ENCODE measurements at regions not wholly inside any gene's neighbourhood (a gene's known extent, or its start where the extent isn't known, plus 50 kb on each side); places are given as distances from the start of the nearest gene placed in this dataset.

DNA sequence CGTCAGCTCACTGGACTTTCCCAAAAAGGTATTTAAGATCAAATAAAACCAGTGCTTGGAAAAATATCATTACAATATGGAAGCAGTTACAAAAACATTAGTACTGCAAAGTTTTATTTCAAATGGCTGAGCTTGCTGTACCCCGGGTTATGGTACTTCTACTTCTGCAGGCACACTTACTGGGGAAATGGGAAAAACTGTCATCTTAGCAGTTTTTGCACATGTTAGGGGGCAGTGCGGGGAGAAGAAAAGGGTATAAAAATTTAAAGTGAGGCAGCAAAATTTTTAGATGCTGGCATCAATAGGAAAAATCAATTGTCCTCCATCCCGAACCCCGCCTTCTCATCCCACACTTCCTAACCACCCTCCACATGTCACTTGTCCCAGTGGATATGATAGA is 133.4 kb downstream of the ATG4C start:
- H3K4me3 ChIP-seq (ENCODE audit: low read depth, low read length) = no peak overlapping the region

DNA sequence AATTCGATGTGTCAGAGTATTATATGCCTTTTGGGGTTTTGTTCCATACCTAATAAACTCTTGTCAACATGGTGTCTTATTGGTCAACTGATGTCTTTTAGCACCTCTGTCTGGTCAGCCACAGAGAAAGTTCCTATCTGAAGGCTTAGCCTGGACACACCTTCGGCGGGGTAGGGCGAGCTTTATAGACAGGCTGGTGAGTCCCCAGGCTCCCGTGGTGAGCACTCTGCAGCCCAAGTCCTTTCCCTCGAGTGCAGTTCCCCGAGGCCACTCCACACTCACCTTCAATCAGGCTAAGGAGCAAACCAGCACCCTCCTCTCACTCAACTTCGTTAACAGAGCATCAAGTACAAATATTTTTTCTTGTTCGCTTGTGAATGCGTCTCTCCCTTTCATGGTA is 133.9 kb downstream of the ATG4C start:
- H3K4me3 ChIP-seq (ENCODE audit: low read depth, low read length) = no peak overlapping the region

DNA sequence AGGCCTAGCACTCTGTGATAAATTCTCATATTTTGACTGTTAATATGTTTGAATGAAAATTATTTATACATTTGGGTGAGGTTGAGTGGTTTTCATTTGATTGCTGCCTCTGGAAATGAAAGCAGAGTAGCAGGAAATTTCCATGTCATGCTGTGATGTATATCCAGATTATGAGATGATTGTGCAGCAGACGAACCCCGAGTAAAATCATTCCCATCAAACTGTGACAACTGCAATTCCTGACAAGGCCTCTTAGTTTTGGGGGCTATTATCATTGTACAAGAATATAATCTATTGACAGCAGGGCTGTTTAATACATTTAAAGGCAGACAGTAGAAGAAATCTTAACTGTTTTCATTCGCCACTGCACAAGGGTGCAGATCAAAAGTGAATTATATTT is 134.8 kb downstream of the ATG4C start:
- no peak overlapping the region for H3K4me3 ChIP-seq (ENCODE audit: low read depth, low read length)

DNA sequence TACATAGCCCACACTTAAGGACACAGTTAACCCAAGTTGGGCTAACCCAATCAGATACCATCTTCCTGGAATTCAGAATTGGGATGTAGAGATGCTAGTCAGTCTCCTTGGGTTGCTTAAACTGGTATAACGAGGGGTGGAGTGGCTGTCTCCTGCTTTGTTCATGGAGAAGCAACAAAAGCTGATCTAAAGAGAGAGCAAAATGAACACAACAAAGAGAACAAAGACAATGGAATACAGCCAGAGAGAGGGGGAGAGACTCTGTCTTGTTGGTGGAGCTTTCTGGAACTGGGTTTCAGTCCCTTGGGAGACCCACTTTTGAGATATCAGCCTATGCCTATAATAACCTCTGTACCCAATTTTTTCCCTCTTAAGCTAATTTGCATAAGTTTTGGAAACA is 138.1 kb downstream of the ATG4C start:
- H3K4me3 ChIP-seq (ENCODE audit: low read depth, low read length) = no peak overlapping the region

DNA sequence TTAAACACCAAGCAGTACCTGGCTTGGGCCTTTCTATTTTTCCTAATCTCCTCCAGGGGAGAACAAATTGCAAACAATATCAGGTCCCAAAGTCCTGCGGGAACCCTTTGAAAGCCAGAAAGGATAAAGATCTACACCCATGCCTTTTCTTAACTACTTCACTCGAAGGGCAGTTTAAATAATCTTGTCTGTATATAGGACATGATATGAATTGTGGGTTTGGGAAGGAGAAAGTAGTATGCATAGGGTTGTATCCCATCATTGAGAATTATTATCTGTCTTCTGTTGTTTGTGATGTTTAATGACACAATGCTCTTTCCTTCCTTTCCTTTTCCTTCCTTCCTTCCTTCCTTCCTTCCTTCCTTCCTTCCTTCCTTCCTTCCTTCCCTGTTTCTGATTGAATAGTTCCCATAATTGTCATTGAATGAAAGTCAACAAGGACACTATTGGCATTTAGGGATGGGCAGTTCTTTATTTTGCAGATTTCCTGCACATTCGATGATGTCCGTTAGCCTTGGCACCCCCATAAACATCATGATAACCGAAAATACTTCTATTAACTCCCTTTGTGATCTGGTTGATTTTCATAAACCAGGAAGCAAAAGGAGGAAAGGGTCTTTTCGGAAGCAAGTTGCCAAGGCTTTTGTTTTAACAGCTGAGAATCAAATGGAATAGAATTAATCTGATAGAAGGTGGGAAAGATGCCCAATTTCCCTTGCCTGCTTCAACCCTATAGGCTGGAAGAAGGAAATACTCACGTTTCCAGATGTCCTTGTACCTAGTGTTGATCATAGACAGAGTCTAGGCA is 141.3 kb downstream of the ATG4C start:
- H3K4me3 ChIP-seq (ENCODE audit: low read depth, low read length) = no peak overlapping the region

DNA sequence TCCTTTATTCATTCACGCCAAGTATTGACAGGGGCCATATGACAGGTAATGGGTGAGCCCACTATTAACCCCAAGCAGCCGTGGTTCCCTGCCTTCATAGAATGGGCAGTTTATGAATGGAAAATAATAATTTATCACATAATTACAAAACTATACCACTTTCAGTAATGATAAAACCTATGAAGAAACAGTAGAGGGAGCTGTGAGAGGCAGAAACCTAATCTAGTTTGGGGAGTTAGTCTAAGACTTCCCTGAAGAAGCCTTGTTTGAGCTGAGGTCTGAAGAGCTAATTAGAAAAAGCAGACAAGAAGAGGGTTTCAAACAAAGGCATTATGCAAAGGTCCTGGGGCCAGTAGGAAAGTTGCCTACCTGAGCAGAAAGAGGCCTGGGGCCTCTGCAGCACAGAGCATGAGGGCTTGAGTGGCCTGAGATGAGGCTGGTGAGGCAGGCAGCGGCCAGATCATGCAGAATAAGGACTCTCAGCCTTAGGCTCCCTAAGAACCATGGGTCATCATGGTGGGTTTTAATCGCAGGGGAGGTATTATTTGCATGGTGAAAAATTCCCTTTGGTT is 142.8 kb downstream of the ATG4C start:
- H3K4me3 ChIP-seq (ENCODE audit: low read depth, low read length) = no peak overlapping the region

DNA sequence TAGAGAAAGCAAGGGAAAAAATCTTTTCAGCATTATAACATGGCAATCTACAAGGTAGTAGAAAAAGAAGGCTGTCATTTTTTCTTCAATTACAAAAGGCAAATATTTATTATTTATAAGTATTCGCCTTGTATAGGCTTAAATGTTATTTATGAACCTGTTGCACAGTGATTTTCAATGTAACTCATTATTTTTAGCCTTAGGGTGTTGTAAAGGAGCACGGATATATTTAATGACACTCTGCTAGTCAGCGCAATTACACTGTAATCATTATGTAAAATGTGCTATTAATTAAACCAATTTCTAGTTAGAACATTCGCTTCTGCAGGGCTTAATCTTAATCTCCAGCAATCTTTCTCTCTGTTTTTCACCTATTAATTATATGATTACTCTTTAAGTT is 145.0 kb downstream of the ATG4C start:
- no peak overlapping the region for H3K4me3 ChIP-seq (ENCODE audit: low read depth, low read length)

DNA sequence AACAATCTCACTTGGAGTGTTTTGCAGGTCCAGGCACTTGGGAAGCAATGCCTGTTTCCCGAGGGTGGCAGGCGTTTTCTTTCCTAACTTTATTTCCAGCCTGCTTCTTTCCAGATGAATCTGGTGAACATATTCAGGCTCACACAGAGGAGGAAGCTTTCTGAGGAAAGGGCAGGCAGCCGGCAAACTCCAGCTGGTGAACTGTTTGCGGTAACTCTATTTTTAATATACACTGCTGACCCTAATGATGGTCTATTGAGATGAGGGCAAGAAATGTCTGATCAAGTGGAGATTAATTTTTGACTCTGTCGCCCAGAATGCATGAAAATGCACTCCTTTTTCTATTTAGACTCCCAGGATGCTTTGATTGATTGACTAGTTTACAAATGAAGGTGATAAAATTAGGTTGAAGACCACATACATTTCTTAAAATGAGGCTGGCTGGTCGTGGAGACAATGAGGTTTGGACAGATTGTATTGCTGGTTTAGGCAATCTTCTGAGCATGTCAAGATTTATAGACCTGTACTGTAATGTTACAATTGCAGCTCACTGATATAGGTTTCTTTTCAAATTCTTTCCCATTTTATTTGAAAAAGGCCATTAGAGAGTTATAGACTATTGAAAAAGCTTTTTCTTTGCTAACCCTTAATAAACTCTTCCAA is 153.8 kb downstream of the ATG4C start:
- H3K4me3 ChIP-seq (ENCODE audit: low read depth, low read length) = no peak overlapping the region

DNA sequence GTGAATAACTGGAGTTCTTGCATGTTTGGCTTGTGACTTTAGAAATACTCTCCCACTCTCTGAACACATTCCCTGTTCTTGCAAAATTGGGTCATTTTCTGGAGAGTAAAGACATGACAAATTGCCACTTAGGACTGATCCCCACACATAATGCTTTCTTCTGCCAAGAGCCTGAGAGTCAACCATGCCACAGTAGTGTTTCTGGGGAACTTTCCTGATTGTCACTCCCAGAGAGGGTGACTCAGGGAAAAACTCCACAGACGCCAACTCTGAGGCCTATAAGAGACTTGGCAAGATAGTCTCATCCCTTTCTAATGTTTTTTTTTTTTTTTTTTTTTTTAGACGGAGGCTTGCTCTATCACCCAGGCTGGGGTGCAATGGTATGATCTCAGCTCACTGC is 157.8 kb downstream of the ATG4C start:
- H3K4me3 ChIP-seq (ENCODE audit: low read depth, low read length) = no peak overlapping the region

DNA sequence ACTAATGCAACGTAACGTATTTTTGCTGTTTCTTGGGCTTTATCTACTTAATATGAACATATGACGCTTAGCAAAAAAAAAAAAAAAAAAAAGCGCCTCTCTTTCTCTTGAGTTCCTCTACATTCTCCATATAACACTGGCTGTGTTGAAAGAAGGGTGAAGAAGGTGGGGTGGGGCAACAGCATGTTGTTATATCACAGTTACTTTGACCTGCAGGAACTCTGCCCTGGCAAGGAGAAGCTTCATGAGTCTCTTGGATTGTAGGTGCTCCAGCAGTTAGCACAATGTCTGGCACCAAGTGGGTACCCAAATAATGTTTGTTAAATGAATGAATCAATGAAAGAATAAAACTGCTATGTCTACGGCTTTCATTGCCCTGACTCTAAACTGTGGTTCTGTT is 162.6 kb downstream of the ATG4C start:
- H3K4me3 ChIP-seq (ENCODE audit: low read depth, low read length) = no peak overlapping the region

DNA sequence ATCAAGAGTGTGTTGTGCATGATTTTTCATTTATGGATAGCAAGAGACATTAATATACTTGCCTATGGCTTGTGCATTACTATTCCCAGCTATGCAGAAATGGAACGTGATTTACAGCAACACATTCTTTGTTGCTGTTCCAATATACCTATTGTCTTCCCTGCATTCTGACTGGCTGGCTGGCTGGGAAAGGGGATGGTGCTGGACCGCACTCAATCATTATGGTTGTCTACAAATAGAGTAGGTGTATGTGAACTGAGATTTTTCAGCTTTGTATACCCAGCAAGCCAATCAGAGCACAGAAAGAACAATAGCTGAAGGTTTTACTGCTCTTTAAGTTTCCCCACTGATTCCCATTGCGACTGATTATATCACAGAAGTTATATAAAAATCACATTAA is 167.5 kb downstream of the ATG4C start:
- no peak overlapping the region for H3K4me3 ChIP-seq (ENCODE audit: low read depth, low read length)

DNA sequence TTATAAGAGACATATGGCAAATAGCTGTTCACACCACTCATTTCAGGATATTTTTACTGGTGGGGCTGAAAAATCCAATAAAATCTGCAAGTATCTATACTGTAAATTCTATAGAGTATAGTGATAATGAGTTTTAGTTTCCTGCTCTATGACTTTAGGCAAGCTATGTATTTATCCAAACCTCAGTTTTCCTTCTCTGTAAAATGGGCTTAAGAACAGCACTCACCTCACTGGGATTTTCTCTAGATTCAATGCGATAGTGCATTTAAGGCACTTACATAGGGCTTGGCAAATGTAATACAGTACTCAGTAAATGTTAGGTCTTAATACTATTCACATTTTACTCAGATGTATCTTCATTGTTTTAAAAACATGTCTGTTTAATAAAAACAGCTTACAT is 168.7 kb downstream of the ATG4C start:
- no peak overlapping the region for H3K4me3 ChIP-seq (ENCODE audit: low read depth, low read length)

DNA sequence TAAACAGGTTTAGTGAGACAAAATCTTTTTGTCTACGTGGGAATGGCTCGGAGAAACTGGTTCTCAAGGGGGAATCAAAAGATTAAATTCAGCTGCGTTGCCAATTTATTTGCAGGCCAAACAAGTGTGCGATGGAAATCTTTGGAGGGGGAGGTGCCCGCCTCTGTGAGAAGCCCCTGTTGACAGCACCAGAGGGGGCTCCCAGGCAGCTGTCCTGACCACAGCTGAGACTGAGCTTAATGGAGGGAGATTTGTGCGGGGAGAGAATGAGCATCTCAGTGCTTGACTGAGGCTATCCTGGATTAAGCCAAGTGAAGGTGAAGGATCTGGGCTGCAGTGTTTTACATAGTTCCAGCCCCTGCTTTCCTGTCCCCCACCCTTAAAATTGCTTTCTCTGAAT is 169.7 kb downstream of the ATG4C start:
- no peak overlapping the region for H3K4me3 ChIP-seq (ENCODE audit: low read depth, low read length)

DNA sequence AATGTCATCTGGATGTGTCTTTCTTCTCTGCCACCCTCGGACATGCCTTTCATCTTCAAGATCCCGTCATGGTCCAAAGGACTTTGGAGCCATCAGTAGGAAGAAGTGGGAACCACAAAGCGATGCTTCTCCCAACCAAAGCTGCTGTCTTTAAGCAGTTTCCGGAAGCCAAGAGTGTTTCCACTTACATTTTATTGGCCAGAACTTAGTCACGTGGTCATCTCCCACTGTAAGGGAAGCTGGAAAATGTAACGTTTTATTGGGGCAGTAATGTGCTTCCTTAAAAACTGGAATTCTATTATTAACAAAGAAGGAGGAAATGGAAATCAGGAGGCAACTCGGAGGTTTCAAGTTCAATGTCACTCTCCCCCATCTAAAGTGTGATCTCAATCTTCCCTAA is 170.8 kb downstream of the ATG4C start:
- H3K4me3 ChIP-seq (ENCODE audit: low read depth, low read length) = no peak overlapping the region

DNA sequence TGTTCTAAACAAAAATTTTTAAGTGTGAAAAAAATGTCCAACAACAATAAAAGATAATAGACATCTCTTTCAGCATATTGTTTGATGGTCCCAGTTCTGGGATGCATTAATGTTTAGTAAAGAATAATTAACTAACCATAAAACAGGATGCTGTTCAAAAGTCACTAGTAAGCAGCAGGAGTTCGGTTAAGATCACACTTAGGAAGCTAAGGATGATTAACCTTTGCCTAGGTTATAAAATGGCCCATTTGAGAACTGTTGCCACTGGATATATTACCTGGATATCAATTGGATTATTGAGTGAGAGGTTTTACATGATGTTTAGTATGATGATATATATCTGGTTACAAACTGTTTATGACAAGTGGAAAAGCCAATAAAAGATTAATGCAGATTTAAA is 171.7 kb downstream of the ATG4C start:
- H3K4me3 ChIP-seq (ENCODE audit: low read depth, low read length) = no peak overlapping the region

DNA sequence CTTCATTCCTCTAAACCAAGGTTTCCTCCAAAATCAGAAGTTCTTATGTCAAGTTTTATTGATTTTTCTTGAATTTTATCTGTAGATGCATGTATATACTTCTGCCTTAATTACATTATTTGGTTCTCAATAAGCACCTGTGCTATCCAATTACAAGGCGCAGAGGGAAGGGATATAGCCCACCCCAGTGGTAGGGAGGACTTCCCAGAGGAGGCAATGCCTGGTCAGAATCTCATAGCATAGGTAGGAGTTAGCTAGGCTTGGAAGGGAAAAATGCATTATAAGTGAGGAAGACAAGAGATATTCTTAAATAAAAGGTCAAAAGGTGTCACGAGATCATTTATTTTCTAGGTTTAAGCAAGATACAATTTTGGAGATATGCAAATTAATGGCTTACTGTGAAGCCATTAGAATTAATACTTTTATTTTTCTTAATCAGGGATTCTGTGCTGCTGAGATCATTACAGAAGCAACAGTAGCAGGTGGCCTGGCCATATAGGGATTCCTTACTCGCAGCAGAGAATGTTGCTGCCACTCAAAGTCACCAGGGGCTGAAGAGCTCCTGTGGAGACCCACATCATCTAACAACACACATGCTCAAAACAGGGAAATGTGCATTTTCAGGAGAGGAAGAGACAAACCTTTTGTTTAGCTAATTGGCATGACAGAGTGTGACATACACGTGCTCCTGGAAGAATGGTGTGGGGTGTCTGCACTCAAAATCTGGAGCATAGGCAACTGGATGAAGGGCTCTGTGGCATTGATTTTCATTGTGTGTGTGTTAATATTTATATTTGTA is 178.3 kb downstream of the ATG4C start:
- no peak overlapping the region for H3K4me3 ChIP-seq (ENCODE audit: low read depth, low read length)

DNA sequence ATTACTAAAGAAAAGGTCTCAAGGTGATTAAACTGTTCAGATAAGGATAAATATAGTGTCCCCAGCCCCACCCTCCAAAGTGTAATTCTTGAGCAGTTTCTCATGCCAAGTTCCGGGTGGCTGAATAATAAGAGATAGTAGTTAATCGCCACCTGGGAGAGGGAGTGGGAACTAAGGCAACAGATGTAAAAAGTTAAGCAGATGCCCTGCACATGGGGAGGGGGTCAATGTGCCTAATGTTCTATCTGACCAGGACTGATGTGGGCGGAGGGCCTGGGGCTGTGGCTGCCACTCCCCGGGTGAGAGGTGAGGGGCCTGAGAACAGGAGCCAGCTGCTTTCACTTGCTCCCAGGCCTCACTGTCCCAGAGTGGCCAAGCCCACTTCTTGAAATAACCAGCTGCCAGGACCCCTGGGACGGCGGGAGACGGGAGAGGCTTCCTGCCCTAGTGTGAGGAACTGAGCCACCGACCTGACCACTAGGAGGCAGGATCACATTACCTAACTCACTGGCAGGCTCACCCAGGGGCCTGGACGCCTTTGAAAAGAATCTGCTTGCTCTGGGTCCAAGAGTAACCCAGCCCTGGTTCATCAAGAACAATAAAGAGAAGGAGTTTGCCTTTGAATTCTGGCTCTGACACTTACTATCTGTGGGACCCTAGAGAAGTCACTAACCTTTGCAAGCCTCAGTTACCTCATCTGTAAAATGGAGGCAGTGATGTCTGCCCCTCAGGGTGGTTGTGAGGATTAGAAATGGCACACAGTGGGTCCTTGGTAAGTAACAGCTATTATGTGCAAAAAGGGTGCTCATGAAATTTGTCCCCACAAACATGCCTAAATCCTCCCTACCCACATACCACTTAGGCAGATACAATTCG is 179.2 kb downstream of the ATG4C start:
- no peak overlapping the region for H3K4me3 ChIP-seq (ENCODE audit: low read depth, low read length)

DNA sequence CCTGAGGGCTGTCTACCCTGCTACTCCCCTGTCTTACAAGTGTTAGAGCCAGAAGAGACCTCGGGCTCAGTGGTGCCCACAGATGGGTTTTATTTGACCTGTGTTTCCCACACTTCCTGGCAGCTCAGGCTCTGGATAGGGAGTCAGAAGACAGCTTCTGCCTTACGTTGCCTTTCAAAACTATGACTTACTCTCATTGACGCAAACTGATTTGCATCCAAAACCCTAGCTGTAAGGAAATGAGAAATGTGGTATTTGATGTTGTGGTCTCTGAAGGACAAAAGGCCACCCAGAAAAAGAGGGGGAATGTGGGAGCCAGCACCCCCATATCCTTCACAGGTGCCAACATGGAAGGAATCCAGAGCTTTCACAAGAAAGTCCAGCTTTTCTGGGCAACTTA is 180.2 kb downstream of the ATG4C start:
- H3K4me3 ChIP-seq (ENCODE audit: low read depth, low read length) = no peak overlapping the region

DNA sequence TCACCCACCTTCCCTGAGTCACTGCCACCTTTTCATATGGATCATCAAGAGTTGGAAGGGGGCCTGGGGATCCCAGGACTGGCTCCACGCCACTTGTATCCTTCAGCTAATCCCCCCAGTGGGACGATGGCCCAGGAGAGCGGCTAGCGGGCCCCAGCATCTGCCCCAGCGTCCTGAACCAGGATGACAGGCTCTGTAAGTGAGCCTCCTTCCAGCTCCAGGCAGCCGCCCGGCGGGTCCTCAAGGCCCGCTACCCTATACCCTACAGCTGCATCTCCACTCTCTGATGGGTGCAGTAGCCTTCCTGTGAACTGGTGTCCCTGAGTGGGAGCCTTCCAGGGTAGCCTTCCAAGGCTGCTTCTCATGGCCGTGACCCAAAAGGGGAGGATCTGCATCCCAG is 183.1 kb downstream of the ATG4C start:
- no peak overlapping the region for H3K4me3 ChIP-seq (ENCODE audit: low read depth, low read length)

DNA sequence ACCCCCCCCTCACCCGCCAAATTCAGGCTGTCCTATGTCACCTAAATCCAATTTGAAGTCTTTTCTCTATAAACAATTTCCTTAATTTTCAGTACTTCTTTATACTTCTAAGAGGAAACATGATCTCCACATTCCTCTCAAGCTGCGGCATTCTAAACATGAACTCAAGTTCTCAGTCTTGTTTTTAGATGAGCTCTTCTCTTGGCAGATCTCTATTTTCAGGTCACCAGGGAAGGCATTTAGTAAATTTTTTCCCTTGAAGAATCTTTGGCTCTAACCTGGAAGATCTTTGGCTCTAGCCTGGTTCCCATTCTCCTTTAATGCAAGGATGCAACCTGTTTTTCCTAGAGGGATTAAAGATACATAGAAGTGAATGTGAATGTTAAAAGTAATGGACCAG is 193.4 kb downstream of the ATG4C start:
- H3K4me3 ChIP-seq (ENCODE audit: low read depth, low read length) = no peak overlapping the region

DNA sequence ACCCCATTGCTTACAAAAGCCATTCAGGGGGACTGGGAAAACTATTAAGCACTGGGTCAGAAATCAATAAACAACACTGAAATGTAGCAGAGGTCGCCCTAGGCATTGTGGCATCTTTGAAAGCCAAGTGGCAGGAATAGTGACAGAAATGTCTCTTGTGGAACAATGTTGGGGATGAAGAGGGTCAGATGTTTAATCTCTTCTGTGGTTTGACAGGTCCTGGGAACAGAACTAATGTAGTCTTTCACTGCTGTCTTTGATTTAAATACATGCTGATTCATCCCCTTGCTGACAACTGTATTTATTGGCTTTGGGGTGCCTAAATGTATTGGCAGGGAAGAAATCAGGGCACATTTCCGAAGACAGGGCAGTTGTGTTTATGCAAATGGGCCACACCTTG is 194.8 kb downstream of the ATG4C start:
- no peak overlapping the region for H3K4me3 ChIP-seq (ENCODE audit: low read depth, low read length)
